ENCODE measurements at regions not wholly inside any gene's neighbourhood (a gene's known extent, or its start where the extent isn't known, plus 50 kb on each side); places are given as distances from the start of the nearest gene placed in this dataset.

- DNase-seq: no peak
Measured at GRCh38 chr11:81495699-81496292, 1237.9 kb downstream of the FAM181B start.

- DNase-seq: no peak
Measured at GRCh38 chr11:81494431-81494830, 1239.2 kb downstream of the FAM181B start.

GRCh38 chr11:81492923-81493445 lies 1240.7 kb downstream of the FAM181B start:
- no peak for DNase-seq

GRCh38 chr11:81487109-81487508 lies 1246.6 kb downstream of the FAM181B start:
- no peak for DNase-seq

- DNase-seq: no peak
Measured at GRCh38 chr11:81484196-81484595, 1249.5 kb downstream of the FAM181B start.

GRCh38 chr11:81477277-81477676 lies 1256.4 kb downstream of the FAM181B start:
- DNase-seq: no peak

GRCh38 chr11:81476345-81476744 lies 1257.3 kb downstream of the FAM181B start:
- no peak for DNase-seq

- DNase-seq: no peak
Measured at GRCh38 chr11:81472646-81473045, 1261.0 kb downstream of the FAM181B start.

GRCh38 chr11:81470446-81470845 lies 1263.2 kb downstream of the FAM181B start:
- DNase-seq: no peak

GRCh38 chr11:81459766-81460306 lies 1273.8 kb downstream of the FAM181B start:
- DNase-seq: no peak

- no peak for DNase-seq
Measured at GRCh38 chr11:81449588-81450156, 1284.0 kb downstream of the FAM181B start.

GRCh38 chr11:81444297-81444696 lies 1289.4 kb downstream of the FAM181B start:
- DNase-seq: no peak

GRCh38 chr11:81432333-81432732 lies 1301.3 kb downstream of the FAM181B start:
- no peak for DNase-seq

GRCh38 chr11:81424822-81425221 lies 1308.8 kb downstream of the FAM181B start:
- DNase-seq: no peak

- no peak for DNase-seq
Measured at GRCh38 chr11:81422402-81422801, 1311.3 kb downstream of the FAM181B start.

- no peak for DNase-seq
Measured at GRCh38 chr11:81421251-81421860, 1312.3 kb downstream of the FAM181B start.

- DNase-seq: no peak
Measured at GRCh38 chr11:81420668-81421250, 1312.9 kb downstream of the FAM181B start.

- no peak for DNase-seq
Measured at GRCh38 chr11:81397316-81397715, 1336.3 kb downstream of the FAM181B start.

GRCh38 chr11:81394311-81394710 lies 1339.4 kb downstream of the FAM181B start:
- no peak for DNase-seq

- DNase-seq: no peak
Measured at GRCh38 chr11:81388326-81388725, 1345.3 kb downstream of the FAM181B start.

GRCh38 chr11:81380395-81380794 lies 1353.3 kb downstream of the FAM181B start:
- no peak for DNase-seq

- DNase-seq: no peak
Measured at GRCh38 chr11:81377418-81377817, 1356.2 kb downstream of the FAM181B start.

GRCh38 chr11:81373986-81374385 lies 1359.7 kb downstream of the FAM181B start:
- DNase-seq: no peak

- no peak for DNase-seq
Measured at GRCh38 chr11:81368192-81368591, 1365.5 kb downstream of the FAM181B start.
